C4-2B (cell line): ENCODE measurements at regions not wholly inside any gene's neighbourhood (a gene's known extent, or its start where the extent isn't known, plus 50 kb on each side); places are given as distances from the start of the nearest gene placed in this dataset.

Experiments
- ZFX ChIP-seq: fragments of 450-650 bp; IDR thresholded peaks from 2 replicates; pipeline ENCODE4 v1.6.1; 2017
- TF ChIP-seq, protein P1 (sequence below): fragments of 450-650 bp; conservative IDR thresholded peaks from 2 replicates; pipeline ENCODE4 v1.5.1; 2017; ENCODE audit warnings: mild to moderate bottlenecking

DNA sequence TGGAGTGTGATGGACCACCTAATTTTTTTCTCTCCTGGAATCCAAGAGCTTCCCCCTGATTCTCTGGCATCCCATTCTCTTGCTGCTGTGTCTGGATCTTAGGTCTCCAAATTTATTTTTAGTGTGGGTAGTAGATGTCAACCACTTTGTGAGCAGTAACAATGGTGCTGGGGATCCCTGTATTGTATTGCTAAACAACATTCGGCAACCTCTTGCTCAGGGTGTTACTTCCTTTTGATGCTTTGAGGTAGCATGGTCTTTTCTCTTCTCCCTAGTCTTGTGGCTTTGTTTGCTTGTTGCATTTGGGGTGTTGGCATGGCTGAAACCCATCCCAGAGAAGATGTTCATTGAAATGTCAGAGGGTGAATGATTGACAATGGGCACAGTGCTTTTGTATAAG lies 737.4 kb downstream of the BCL11A start:
- TF ChIP-seq, protein P1, sequence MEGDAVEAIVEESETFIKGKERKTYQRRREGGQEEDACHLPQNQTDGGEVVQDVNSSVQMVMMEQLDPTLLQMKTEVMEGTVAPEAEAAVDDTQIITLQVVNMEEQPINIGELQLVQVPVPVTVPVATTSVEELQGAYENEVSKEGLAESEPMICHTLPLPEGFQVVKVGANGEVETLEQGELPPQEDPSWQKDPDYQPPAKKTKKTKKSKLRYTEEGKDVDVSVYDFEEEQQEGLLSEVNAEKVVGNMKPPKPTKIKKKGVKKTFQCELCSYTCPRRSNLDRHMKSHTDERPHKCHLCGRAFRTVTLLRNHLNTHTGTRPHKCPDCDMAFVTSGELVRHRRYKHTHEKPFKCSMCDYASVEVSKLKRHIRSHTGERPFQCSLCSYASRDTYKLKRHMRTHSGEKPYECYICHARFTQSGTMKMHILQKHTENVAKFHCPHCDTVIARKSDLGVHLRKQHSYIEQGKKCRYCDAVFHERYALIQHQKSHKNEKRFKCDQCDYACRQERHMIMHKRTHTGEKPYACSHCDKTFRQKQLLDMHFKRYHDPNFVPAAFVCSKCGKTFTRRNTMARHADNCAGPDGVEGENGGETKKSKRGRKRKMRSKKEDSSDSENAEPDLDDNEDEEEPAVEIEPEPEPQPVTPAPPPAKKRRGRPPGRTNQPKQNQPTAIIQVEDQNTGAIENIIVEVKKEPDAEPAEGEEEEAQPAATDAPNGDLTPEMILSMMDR: no peak
- TF ChIP-seq ZFX: no peak
